CD14-positive monocyte (primary cell): ENCODE measurements at regions not wholly inside any gene's neighbourhood (a gene's known extent, or its start where the extent isn't known, plus 50 kb on each side); places are given as distances from the start of the nearest gene placed in this dataset.

Experiments
- DNase-seq, 3 donors: peaks; one replicate each; pipeline ENCODE4 v3.0.0-alpha.2; 2011 to 2022
- H2AFZ ChIP-seq: 2 replicates; pipeline ENCODE4 v1.6.0; 2012; ENCODE audit warnings: mild to moderate bottlenecking, low read depth, low read length, inconsistent platforms; ENCODE audit not compliant: insufficient read depth, poor library complexity, severe bottlenecking
- H3K27ac ChIP-seq, 2 donors: 1 replicate in 1 of 2; 2 replicates in 1 of 2; pipeline ENCODE4 v1.5.1; 2012 to 2013; ENCODE audit warnings: low read length in 2 of 2, control low read depth in 1 of 2, inconsistent platforms in 1 of 2, low read depth in 1 of 2, mild to moderate bottlenecking in 1 of 2
- H3K27me3 ChIP-seq, 2 donors: one replicate each; pipeline versions ENCODE4 v1.6.0 to v1.6.1; 2011 to 2013; ENCODE audit warnings: low read length in 2 of 2; ENCODE audit not compliant: control insufficient read depth in 2 of 2, insufficient read depth in 2 of 2
- H3K36me3 ChIP-seq, 2 donors: replicated peaks in 1 of 2; 1 replicate in 1 of 2; 2 replicates in 1 of 2; pipeline versions ENCODE4 v1.5.1 to v1.6.1; 2012 to 2013; ENCODE audit warnings: low read length in 2 of 2, control low read depth in 1 of 2, inconsistent platforms in 1 of 2, mild to moderate bottlenecking in 1 of 2; ENCODE audit not compliant: insufficient read depth in 2 of 2, control insufficient read depth in 1 of 2
- H3K4me1 ChIP-seq, 2 donors: 1 replicate in 1 of 2; 2 replicates in 1 of 2; pipeline versions ENCODE4 v1.5.1 to v1.6.1; 2012 to 2013; ENCODE audit warnings: low read length in 2 of 2, control low read depth in 1 of 2, inconsistent platforms in 1 of 2, mild to moderate bottlenecking in 1 of 2, moderate library complexity in 1 of 2; ENCODE audit not compliant: insufficient read depth in 2 of 2, control insufficient read depth in 1 of 2
- H3K4me2 ChIP-seq: replicated peaks from 2 replicates; pipeline ENCODE3; 2012; ENCODE audit warnings: low read length, moderate library complexity, mild to moderate bottlenecking; ENCODE audit not compliant: poor library complexity, severe bottlenecking; ENCODE audit errors: extremely low read depth
- H3K4me3 ChIP-seq, 3 experiments: fragments of 200-600 bp in 1 of 3; sonication (generic) in 1 of 3; replicated peaks in 1 of 3; 1 replicate in 2 of 3; 2 replicates in 1 of 3; pipeline ENCODE4 v1.5.1; 2011 to 2013; ENCODE audit warnings: low read length in 3 of 3, mild to moderate bottlenecking in 3 of 3, control low read depth in 2 of 3, low read depth in 2 of 3, inconsistent platforms in 1 of 3, moderate library complexity in 1 of 3
- H3K79me2 ChIP-seq: 2 replicates; pipeline ENCODE4 v1.6.0; 2012; ENCODE audit warnings: mild to moderate bottlenecking, control low read depth, inconsistent platforms, low read length, moderate library complexity; ENCODE audit not compliant: insufficient read depth
- H3K9ac ChIP-seq: 2 replicates; pipeline ENCODE4 v1.6.0; 2017; ENCODE audit warnings: low read length, mild to moderate bottlenecking; ENCODE audit not compliant: insufficient read depth, poor library complexity, severe bottlenecking
- H3K9me3 ChIP-seq, 2 donors: replicated peaks in 1 of 2; 1 replicate in 1 of 2; 2 replicates in 1 of 2; pipeline versions ENCODE4 v1.5.1 to v1.6.1; 2012 to 2013; ENCODE audit warnings: low read length in 2 of 2, control low read depth in 1 of 2; ENCODE audit not compliant: control insufficient read depth in 1 of 2, insufficient read depth in 1 of 2
- H4K20me1 ChIP-seq: 2 replicates; pipeline ENCODE4 v1.6.0; 2012; ENCODE audit warnings: mild to moderate bottlenecking, low read length, control low read depth, moderate library complexity; ENCODE audit not compliant: insufficient read depth
- H3K27ac Mint-ChIP-seq, 7 donors: one replicate each; pipeline ENCODE4 v1.8.0; 2020; ENCODE audit warnings: mild to moderate bottlenecking in 7 of 7, mixed read lengths in 7 of 7, moderate library complexity in 6 of 7, inconsistent platforms in 2 of 7
- H3K27me3 Mint-ChIP-seq, 3 donors: one replicate each; pipeline ENCODE4 v1.8.0; 2021 to 2022; ENCODE audit warnings: low read depth in 3 of 3, mild to moderate bottlenecking in 3 of 3, mixed read lengths in 3 of 3, moderate library complexity in 3 of 3, inconsistent platforms in 1 of 3
- H3K36me3 Mint-ChIP-seq, 2 donors: one replicate each; pipeline ENCODE4 v1.8.0; 2020; ENCODE audit warnings: mixed read lengths in 2 of 2, inconsistent platforms in 1 of 2, mild to moderate bottlenecking in 1 of 2
- H3K4me1 Mint-ChIP-seq: one replicate; pipeline ENCODE4 v1.8.0; 2020; ENCODE audit warnings: mild to moderate bottlenecking, mixed read lengths
- H3K4me3 Mint-ChIP-seq, 2 donors: one replicate each; pipeline ENCODE4 v1.8.0; 2020; ENCODE audit warnings: mild to moderate bottlenecking in 2 of 2, mixed read lengths in 2 of 2, moderate library complexity in 1 of 2
- H3K9me3 Mint-ChIP-seq, 7 donors: one replicate each; pipeline ENCODE4 v1.8.0; 2020 to 2022; ENCODE audit warnings: mixed read lengths in 7 of 7, mild to moderate bottlenecking in 6 of 7, moderate library complexity in 6 of 7, inconsistent platforms in 2 of 7
- WGBS: methylation state at CpG from one replicate; pipeline ENCODE4 v1.1.5; 2013; ENCODE audit warnings: missing lambda C conversion rate; ENCODE audit not compliant: insufficient coverage; 5-methylcytosine and 5-hydroxymethylcytosine counted together
- intact Hi-C, 2 donors: fragments of 100-400 bp; cut with micrococcal nuclease; formaldehyde crosslinking; loops; one replicate each; pipeline versions ENCODE4 v1.15.0 to v1.15.1; 2023
- TF ChIP-seq, protein P1 (sequence below): fragments of 200-600 bp; IDR thresholded peaks from one replicate; pipeline ENCODE4 v1.8.0; 2022; ENCODE audit warnings: antibody characterized with exemption, mild to moderate bottlenecking

DNA sequence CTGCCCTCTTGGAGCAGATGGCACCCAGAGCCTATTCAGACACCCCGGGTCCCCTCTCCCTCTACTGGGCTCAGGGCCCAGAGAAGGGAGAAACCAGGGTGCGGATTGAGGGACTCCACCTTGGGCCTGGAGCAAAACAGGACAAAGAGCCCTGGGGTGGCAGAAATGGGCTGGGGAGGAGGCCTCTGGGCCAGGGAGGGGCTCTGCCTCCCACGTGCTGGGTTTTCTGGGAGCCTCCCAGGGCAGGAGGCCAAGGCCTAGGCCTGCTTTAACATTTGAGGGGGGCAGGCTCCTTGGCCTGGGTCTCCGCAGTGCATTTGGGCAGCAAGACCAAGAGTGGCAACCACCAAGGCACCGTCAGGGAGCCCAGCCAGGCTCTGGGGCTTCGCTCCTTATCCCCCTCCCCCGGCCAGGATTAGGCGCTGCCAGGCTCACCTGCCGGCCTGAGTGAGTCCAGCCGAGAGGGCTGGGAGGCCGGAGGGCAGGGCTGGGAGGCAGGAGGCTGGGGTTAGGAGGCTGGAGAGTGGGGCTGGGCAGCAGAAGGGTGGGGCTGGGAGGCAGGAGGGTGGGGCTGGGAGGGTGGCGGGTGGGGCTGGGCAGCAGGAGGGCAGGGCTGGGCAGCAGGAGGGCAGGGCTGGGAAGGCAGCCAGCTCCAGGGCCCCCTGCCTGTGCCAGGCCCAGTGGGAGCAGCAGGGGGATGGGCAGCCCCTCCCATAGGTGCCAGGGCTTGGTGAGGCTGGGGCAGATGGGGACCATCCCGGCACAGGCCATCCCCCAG is 101.8 kb upstream of the EIF5 start:
- no peak overlapping the region for H2AFZ ChIP-seq
- no peak overlapping the region for H3K9ac ChIP-seq
- intact Hi-C loops, result no loop called here
- no peaks in the 10 kb centered on the region for H4K20me1 ChIP-seq
- H3K4me2 ChIP-seq, result no peak overlapping the region
- H3K27ac Mint-ChIP-seq, result no peak overlapping the region
- H3K27me3 ChIP-seq, result peaks cover 2 to 12% of the 10 kb centered on the region in 2 donors
- no peak overlapping the region for H3K4me3 Mint-ChIP-seq
- no peaks in the 10 kb centered on the region for H3K4me1 Mint-ChIP-seq
- H3K36me3 Mint-ChIP-seq, result no peaks in the 10 kb centered on the region
- H3K79me2 ChIP-seq, result no peaks in the 10 kb centered on the region
- H3K9me3 Mint-ChIP-seq, result peaks cover 0 to 9% (median 2%) of the 10 kb centered on the region in 7 donors
- H3K27me3 Mint-ChIP-seq, result peaks cover 13 to 31% (median 20%) of the 10 kb centered on the region in 3 donors
- no peaks in the 10 kb centered on the region for H3K4me1 ChIP-seq
- no peak overlapping the region for H3K27ac ChIP-seq
- H3K36me3 ChIP-seq, result no peaks in the 10 kb centered on the region
- WGBS, result 95% methylated on average over 9 of the region's 13 CpGs
- no peak overlapping the region for H3K4me3 ChIP-seq
- H3K9me3 ChIP-seq, result no peaks in the 10 kb centered on the region
- TF ChIP-seq, protein P1, sequence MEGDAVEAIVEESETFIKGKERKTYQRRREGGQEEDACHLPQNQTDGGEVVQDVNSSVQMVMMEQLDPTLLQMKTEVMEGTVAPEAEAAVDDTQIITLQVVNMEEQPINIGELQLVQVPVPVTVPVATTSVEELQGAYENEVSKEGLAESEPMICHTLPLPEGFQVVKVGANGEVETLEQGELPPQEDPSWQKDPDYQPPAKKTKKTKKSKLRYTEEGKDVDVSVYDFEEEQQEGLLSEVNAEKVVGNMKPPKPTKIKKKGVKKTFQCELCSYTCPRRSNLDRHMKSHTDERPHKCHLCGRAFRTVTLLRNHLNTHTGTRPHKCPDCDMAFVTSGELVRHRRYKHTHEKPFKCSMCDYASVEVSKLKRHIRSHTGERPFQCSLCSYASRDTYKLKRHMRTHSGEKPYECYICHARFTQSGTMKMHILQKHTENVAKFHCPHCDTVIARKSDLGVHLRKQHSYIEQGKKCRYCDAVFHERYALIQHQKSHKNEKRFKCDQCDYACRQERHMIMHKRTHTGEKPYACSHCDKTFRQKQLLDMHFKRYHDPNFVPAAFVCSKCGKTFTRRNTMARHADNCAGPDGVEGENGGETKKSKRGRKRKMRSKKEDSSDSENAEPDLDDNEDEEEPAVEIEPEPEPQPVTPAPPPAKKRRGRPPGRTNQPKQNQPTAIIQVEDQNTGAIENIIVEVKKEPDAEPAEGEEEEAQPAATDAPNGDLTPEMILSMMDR, result no peak
- no peak for DNase-seq

- Histone ChIP-seq H3K9me3 (peaks cover 0 to 3% of the 10 kb centered on the region in 2 donors), H2AFZ (no peak overlapping the region), H3K4me1 (no peaks in the 10 kb centered on the region), H3K27me3 (peaks cover 2 to 12% of the 10 kb centered on the region in 2 donors), H3K9ac (no peak overlapping the region), H4K20me1 (no peaks in the 10 kb centered on the region), H3K4me3 (no peak overlapping the region), H3K4me2 (no peak overlapping the region), H3K27ac (no peak overlapping the region), H3K79me2 (no peaks in the 10 kb centered on the region), H3K36me3 (no peaks in the 10 kb centered on the region)
- Mint-ChIP-seq H3K9me3 (peaks cover 4 to 16% (median 8%) of the 10 kb centered on the region in 7 donors), H3K27me3 (peaks cover 13 to 32% (median 24%) of the 10 kb centered on the region in 3 donors), H3K27ac (peak overlapping the region in 1 of 7 donors; percentile 75), H3K4me3 (no peak overlapping the region), H3K36me3 (no peaks in the 10 kb centered on the region), H3K4me1 (no peaks in the 10 kb centered on the region)
- TF ChIP-seq, protein P1, result no peak
- intact Hi-C loops, result no loop called here
- WGBS, result 91% methylated on average over 14 of the region's 16 CpGs
- no peak for DNase-seq
Measured at GRCh38 chr14:103232831-103233319, 101.2 kb upstream of the EIF5 start.
